ENCODE measurements at regions not wholly inside any gene's neighbourhood (a gene's known extent, or its start where the extent isn't known, plus 50 kb on each side); places are given as distances from the start of the nearest gene placed in this dataset.
"Not testable (repeated sequence)": the region's sequence is repeated elsewhere in the genome, so short reads cannot be mapped to it uniquely, and the experiment has no call there.

DNA sequence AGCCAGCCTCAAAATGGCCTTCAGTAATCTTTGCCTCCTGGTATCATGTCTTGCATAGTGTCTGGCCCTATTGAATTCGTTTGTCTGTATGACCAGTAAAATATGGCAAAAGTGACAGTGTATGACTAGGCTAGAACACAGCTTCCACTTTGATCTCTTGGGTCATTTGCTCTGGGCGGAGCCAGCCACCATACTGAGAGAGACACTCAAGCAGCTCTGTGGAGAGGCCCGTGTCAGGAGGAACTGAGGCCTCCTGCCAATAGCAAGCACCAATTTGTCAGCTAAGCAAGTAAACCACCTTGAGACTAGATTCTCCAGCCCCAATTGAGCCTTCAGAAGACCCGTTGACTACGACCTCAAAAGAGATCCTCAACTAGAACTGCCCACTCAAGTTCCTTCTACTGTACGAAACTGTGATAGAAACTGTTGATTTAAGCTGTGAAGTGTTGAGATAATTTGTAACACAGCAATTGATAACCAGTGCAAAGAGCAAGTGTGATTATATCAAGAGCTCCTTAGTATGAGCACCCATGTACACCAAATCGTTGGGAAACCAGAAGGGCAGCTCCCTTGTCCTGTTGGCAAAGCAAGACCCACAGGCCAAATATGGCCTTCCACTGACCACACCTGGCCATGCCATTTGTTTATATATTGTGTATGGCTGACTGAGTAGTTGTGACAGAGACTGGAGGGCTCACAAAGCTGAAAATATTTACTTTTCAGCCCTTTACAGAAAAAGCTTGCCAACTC, 52.7 kb upstream of the SERBP1 start:
- DNase-seq (ENCODE audit: low read depth), result no peak

DNA sequence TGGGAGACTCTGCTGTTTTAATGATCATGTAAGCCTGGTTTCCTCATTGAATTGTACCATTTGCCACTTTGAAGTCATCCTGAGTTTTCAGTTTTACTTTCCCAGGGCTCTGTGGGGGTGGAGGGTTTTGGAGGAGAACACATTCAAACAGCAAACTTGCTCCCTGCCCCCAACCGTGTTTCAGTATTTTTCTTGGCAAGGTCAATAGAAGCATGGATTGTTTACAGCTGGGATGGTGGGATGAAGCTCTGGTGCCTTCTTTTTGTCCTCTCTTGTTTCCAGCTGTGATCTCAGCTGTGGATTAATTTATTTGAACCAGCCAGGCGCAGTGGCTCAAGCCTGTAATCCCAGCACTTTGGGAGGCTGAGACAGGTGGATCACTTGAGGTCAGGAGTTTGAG, 54.3 kb upstream of the SERBP1 start:
- no peak for DNase-seq (ENCODE audit: low read depth)

DNA sequence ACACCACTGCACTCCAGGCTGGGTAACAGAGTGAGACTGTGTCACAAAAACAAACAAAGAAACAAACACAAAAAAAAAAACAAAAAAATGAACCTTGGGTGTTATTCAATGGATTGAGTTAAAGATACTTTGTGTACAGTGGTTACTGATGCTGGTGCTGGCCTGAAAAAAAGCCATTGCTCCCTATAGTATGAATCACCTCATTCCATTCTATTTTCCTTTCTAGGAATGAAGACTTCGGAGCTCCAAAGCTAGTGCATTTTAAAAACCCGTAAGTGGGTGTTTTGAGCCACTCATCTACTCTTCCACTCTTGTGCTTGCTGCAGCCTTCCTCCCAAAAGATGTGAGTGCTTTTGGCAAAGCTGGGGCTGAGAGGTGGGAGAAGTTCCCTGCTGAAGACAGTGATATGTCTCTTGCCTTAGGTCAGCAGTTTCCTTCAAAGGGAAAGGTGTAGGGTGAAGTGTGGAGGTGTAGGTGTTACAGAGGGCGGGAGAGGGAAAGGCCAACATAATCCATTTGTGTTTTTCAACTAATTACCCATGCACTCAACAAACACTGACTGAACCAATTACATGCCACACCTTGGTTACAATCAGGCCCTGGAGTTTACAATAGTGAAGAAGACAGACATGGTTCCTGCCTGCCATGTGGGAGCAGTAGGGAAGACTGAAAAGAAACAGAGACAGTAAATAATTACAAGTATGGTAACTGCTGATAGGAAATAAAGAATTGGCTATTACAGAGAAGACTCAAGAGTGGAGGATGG, 55.0 kb upstream of the SERBP1 start:
- DNase-seq (ENCODE audit: low read depth), result no peak

DNA sequence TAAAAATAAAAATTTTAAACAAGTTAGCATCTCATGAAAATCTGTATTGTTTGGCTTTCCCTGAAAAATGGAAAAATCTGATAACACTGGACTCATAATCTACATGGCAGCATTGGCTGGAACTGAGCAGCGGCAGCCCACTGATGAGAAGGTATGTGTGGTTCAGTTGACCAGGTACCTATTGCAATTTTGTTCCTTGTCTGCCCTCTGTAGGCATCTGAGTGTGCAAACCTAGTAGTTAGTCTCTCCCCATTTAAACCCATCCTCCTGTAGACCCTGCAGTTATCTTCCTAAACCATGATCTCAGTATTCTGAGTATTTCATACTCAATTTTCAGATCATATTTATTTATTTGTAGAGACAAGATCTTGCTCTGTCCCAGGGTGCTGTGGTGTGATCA, 59.4 kb upstream of the SERBP1 start:
- no peak for DNase-seq (ENCODE audit: low read depth)

DNA sequence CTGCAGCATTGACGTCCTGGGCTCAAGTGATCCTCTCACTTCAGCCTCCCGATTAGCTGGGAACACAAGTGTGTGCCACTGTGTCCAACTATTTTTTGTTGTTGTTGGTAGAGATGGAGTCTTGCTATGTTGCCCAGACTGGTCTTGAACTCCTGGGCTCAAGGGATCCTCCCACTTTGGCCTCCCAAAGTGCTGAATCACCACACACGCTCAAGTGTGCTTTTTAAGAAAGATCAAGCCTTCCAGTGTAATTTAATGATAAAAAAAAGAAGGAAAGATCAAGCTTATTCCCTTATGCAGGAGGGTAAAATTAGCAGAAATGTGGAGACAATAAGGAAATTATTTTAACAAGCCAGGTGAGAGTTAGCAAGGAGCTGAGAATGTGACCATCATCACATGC, 61.1 kb upstream of the SERBP1 start:
- DNase-seq (ENCODE audit: low read depth), result no peak

DNA sequence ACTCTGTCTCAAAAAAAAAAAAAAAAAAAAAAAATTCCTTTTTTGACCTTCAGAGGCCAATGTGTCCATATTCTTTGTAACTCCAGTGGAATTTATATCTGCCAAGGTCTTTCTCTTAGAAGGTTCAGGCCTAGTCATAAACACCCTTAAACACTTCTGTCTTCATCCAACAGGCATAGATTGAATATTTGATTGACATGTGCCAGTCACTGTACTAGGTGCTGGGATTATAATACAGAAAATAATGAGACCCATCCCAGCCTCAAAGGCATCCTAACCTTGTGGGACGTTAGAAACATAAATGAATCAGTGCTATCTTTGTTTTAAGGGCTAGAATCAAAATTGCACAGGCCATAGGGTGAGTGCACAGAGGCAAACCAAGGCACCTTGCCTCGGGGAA, 62.9 kb upstream of the SERBP1 start:
- DNase-seq (ENCODE audit: low read depth), result no peak

DNA sequence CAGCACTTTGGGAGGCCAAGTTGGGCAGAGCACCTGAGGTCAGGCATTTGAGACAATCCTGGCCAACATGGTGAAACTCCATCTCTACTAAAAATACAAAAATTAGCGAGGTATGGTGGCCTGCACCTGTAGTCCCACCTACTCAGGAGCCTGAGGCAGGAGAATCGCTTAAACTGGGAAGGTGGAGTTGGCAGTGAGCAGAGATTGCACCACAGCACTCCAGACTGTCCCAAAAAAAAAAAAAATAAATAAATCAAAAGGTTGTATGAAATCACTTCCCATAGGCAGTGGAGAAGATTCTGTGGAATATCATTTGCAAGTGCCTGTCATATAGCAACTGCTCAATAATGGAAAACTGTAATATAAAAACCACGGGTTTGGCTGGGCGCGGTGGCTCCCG, 65.1 kb upstream of the SERBP1 start:
- no peak for DNase-seq (ENCODE audit: low read depth)

DNA sequence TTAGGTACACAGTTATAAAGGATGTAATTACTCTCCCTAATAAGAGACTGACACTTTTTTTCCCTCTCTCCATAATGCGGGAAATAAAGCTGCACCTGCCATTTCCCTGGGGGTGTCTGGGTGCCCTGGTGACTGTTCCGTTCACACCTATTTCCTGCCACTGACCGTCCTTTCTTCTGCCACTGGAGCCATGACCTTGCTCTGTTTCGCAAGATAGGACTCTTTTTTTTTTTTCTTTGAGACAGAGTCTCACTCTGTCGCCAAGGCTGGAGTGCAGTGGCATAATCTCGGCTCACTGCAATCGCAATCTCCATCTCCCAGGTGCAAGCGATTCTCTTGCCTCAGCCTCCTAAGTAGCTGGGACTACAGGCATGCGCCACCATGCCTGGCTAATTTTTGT, 66.1 kb upstream of the SERBP1 start:
- no peak for DNase-seq (ENCODE audit: low read depth)

DNA sequence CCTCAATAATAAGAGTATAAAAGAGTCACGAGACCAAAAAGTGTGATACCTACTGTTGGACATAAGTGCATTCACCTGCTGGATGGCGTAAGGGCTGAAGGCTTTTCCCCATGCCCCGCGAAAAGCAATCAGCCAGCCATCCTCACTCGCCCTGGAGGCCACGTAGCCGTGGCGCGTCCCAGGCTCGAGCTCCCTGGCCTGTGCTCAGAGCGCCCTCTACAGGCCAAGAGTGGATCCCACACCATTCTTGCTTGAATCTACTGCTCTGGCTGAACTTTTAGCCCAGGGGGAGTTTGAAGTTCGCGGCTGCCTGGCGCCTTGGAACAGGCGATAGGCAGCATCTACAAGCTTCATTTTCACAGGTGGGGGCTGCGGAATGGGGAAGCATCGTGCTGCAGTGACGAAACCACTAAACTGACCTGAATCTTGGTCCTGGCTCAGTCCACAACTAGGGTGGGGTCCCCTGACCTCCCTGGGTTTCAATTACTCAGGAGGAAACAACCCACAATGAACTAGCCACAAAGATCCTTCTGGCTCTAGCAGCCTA, 70.3 kb upstream of the SERBP1 start:
- peak; percentile 64 for DNase-seq (ENCODE audit: low read depth)

DNA sequence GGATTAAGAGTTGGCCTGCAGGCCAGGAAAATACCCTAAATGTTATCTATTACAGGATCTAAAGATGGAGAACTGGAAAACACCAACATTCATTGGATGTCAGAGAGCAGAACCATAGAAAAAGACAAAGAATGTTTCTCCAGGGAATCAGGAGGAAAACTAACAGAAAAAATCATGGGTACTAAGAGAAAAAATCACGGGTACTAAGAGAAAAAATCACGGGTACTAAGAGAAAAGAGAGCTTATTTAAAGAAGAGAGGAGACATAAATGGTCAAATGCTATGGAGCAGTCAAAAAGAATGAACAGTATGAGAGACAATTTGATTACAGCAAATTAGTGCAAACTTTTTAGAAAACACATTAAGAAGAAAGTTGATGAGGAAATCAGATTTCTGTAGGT, 73.8 kb upstream of the SERBP1 start:
- DNase-seq (ENCODE audit: low read depth), result no peak

DNA sequence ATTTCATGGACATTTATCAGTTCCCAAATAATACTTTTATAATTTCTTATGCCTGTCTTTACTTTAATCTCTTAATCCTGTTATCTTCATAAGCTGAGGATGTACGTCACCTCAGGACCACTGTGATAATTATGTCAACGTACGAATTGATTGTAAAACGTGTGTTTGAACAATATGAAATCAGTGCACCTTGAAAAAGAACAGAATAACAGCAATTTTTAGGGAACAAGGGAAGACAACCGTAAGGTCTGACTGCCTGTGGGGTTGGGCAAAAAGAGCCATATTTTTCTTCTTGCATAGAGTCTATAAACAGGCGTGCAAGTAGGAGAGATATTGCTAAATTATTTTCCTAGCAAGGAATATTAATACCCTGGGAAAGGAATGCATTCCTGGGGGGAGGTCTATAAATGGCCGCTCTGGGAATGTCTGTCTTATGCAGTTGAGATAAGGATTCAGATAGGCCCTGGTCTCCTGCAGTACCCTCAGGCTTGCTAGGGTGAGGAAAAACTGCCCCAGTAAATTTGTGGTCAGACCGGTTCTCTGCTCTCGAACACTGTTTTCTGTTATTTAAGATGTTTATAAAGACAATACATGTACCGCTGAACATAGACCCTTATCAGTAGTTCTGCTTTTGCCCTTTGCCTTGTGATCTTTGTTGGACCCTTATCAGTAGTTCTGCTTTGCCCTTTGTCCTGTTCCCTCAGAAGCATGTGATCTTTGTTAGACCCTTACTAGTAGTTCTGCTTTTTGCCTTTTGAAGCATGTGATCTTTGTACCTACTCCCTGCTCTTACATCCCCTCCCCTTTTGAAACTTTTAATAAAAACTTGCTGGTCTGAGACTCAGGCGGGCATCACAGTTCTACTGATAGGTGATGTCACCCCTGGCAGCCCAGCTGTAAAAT, 83.4 kb upstream of the SERBP1 start:
- DNase-seq (ENCODE audit: low read depth), result not testable (repeated sequence)

DNA sequence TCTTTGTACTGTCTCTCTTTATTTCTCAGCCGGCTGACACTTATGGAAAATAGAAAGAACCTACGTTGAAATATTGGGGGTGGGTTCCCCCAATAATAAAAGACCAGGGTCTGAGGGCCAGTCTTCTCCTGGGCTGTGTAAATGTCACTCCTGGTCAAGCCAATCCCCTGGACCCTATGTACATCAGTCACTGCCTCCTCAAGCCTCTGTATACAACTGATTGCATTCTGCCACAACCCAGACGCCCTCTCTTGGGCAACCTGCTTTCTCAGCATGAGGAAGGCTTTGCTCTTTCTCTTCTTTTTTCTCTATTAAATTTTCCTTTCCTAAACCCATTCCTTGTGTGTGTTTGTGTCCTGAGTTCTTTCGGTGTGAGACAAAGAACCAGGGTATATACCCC, 84.1 kb upstream of the SERBP1 start:
- no peak for DNase-seq (ENCODE audit: low read depth)

DNA sequence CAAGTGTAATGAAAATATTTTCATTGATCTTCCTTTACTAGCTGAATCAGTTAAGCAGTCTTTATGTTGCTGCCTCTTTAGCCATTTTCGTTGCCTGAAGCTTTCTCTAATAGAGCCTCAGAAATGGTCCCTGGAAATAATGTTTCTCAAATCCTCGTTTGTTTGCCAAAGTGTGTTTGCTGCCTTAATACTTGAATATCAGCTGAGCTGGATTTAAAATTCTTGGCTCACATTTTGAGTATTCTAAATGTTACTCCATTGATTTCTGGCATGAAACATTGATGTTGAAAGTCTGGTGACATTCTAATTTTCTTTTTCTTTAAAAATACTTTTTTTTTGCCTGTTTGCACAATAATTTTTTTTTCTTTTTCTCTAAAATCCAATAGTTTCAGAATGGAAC, 84.6 kb upstream of the SERBP1 start:
- no peak for DNase-seq (ENCODE audit: low read depth)

DNA sequence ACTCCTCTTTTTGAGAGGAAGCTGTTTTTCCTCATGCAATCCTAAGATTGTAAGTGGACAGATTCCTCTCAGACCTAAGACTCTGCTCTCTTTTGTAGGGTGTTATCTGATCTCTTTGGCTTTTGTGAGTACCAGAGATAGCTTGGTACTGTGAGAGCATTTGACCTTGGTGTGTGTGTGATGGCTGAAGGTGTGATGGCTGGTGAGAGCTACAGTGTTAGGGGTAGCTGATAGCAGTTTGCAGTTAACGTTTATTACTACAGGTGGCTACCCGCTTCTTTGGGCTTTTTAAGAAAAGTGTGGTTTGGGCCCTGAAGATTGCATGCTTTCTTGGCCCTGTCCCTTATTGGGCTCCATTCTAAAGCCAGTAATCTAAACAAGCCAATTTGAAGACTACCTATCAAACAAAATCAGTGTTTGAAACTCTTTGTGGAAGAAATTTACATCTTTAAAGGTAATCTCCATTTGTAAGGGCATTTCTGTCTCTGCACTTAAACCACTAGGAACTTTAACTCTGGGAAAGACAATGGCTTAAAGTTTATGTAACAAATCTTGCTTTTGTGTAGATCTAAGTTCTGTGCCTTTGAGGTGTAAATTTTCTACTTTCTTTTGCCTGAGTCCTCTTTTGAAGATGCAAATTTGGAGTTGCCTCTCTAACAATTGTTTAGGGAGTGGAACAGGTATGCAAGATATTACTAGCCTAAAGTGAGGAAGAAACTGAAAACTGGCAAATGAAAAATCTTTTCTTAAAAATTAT, 85.3 kb upstream of the SERBP1 start:
- no peak for DNase-seq (ENCODE audit: low read depth)

DNA sequence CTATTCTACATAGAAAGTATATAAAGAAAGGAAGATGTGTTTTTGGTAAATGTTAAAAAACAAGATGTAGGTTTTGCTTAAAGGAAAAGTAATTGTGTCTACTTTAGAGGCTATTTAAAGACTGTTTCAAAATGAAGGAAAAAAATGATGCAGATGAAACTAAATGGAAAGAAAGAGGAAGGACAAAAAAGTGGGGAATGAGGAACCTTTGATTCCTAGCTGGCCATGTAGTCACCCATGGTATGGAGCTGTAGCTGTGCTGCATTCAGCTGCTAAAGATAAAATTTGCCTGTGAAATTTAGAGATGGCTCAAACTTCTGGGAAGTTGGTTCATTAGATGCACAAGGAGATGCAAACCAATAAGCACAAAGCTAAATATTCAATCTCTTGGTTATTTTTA, 86.8 kb upstream of the SERBP1 start:
- DNase-seq (ENCODE audit: low read depth), result no peak

DNA sequence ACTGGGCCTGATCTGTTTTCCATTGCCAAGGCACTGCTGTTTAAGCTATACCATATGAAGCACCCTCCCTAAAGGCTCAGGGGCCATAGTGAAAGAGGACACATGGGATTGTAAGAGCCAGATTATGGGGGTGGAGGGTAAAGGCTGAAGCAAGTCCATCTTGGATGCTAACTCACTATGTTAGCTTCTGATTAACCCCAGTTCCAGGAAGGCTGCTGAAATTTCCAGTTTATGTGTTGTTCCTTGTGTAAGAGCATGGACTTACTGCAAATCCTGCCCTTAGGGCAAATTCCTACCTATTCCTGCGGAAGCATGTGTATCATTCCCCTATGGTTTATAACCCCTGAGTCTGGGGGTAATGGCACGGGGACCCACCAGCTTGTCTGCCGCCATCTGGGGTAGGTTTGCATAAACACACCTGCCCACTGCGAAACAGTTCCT, 91.8 kb upstream of the SERBP1 start:
- DNase-seq (ENCODE audit: low read depth), result no peak

DNA sequence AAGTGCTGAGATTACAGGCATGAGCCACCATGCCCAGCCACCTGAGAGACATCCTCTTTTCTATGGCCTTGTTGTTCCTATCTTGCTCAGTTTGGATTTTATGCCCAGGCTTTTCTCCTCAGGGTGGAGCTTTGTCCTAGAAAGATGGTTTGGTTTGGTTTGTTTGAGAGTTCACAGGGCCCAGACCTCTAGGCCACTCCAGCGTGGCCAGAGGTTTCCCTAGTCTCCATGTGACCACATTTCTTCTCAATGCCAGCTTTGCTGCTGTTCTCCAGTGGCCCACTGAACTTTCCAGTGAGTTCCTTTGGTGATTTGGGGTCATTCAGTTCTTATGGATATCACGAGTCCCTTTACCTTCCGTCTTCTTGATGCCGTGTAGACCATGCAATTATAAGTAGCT, 92.6 kb upstream of the SERBP1 start:
- DNase-seq (ENCODE audit: low read depth), result no peak

DNA sequence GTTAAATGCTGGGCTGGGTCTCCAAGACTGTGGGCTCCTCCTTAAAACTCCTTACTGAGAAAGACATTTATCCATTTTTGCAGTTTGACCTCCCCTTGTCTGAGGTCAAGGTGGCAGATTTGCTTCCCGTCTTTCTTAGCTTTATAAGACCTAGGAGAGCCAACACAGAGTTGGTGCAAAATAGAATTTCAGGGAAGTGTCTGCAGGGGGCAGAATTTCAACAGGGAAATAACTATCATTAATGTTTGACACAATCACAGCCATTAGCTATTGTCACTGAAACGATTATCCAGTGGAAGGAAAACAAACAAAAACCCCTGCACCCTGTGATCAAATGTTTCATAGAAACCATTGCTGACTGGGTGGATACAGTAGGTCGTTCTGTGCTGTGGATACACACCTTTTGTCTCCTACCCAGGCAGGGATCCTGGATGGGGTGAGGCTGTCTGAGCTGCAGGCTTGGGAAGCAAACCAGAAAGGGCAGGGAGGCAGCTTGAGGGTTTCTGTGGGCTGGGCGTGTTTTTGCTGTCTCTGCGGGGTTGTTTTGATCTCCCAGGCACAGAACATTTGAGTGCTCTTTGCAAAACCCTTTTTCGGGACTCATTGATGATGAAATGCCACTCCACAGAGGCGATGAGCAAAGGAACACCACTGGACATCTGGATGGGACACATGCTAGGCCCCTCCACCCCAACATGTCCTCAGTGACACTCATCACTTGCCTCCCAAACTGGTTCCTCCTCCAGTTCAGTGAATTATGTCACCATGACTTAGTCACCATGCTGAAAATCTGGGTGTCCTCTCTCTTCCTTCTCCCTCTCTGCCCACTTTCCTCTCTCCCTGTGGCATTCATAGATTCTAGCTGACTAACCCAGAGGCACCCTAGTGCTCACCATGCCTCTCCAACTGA, 94.2 kb upstream of the SERBP1 start:
- no peak for DNase-seq (ENCODE audit: low read depth)

DNA sequence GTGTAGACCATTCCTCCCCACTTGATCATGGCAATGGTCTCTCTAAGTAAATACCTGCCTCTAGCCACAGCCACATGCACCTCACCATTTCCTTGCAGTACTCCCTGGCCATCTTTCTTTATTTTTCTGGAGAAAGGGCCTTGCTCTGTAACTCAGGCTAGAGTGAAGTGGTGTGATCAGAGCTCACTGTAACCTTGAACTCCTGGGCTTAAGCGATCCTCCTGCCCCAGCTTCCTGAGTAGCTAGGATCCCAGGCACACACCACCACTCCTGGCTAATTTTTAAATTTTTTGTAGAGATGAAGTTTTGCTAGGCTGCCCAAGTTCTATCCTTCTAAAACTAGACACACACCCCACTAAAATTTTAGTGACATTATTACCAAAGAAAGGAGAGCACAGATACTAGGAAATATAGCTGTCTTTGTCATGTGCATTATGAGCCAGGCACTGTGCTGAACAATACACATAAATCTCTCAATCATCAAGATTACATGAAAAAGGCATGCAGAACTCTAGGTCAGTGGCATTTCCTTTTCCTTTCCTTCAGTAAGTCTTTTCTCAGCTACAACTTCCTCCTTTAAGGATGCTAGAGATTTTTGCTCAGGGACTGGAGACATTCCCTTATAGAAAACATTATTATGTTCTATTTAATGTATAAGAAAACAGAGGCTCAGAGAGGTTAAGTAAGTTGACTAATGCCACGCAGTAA, 95.0 kb upstream of the SERBP1 start:
- DNase-seq (ENCODE audit: low read depth), result no peak

DNA sequence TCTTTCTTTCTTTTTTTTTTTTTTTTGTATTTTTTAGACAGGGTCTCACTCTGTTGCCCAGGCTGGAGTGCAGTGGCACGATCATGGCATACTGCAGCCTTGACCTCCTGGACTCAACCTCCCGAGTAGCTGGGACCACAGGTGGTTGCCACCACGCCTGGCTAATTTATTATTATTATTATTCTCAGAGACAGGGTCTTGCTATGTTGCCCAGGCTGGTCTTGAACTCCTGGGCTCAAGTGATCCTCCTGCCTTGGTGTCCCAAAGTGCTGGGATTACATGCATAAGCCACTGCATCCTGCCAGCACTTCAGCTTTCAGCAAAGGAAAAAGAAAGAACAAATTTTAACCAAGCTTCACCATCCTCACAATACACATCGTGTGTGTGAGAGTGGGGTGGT, 97.9 kb upstream of the SERBP1 start:
- no peak for DNase-seq (ENCODE audit: low read depth)

All from HS-27A (cell line).